IMR-90 (cell line): ENCODE measurements at regions not wholly inside any gene's neighbourhood (a gene's known extent, or its start where the extent isn't known, plus 50 kb on each side); places are given as distances from the start of the nearest gene placed in this dataset. TPM values are rescaled to one million over a fixed set of nuclear protein-coding genes. Genes with fewer than 3 reads are reported as not detected.

ENCODE experiments used
- microRNA-seq, 2 experiments: library from miRNA; stranded (forward) in 1 of 2; unstranded in 1 of 2; fragments of 10-50 nt in 1 of 2; fragments of <30 nt in 1 of 2; gene quantifications in 1 of 2; microRNA quantifications in 1 of 2; one replicate each; pipeline versions ENCODE3 to v1.1.0; 2013 to 2020; ENCODE audit not compliant: insufficient read depth in 1 of 2, insufficient read length in 1 of 2, unreplicated experiment in 1 of 2
- small RNA-seq, 5 experiments: library from RNA; depleted of rRNA; stranded (forward); fragments of <200 nt; gene quantifications; one replicate each; pipeline ENCODE3, GENCODE V24; 2012

Small RNAs in the stretch of these regions (microRNA-seq; reads per million reads assigned to microRNA genes)
- gene RF00322 (ENCODE audit: insufficient read depth, insufficient read length) (not detected), gene RNU6-99P (ENCODE audit: insufficient read depth, insufficient read length) (not detected)

Small RNAs in the stretch of these regions (small RNA-seq; reads per million reads assigned to genes)
- gene RF00322 = 0 reads per million in 5 experiments
- 0 to 2.4 (median 0) reads per million in 5 experiments for gene RNU6-99P
